Brain microvascular endothelial cell (primary cell): ENCODE measurements at regions not wholly inside any gene's neighbourhood (a gene's known extent, or its start where the extent isn't known, plus 50 kb on each side); places are given as distances from the start of the nearest gene placed in this dataset.
"Not testable (repeated sequence)": the region's sequence is repeated elsewhere in the genome, so short reads cannot be mapped to it uniquely, and the experiment has no call there.

Experiments used
- DNase-seq: peaks from one replicate; pipeline ENCODE4 v3.0.0-alpha.2; 2020
- H3K27ac ChIP-seq: fragments of 250-450 bp; sonication (Bioruptor Pico); 2 replicates; pipeline ENCODE4 v1.5.1; 2020; ENCODE audit warnings: mild to moderate bottlenecking, moderate library complexity
- H3K27me3 ChIP-seq: fragments of 250-450 bp; sonication (Bioruptor Pico); replicated peaks from 2 replicates; pipeline ENCODE4 v1.5.1; 2020; ENCODE audit warnings: mild to moderate bottlenecking
- H3K36me3 ChIP-seq: fragments of 250-450 bp; sonication (Bioruptor Pico); replicated peaks from 2 replicates; pipeline ENCODE4 v1.5.1; 2020; ENCODE audit warnings: mild to moderate bottlenecking
- H3K4me3 ChIP-seq: 2 replicates; pipeline ENCODE4 v1.5.1; 2011; ENCODE audit warnings: low read depth, mild to moderate bottlenecking, control low read depth, low read length, moderate library complexity
- CTCF ChIP-seq: IDR thresholded peaks from 2 replicates; pipeline ENCODE4 v1.5.1; 2011; ENCODE audit warnings: low read depth, mild to moderate bottlenecking, moderate library complexity, low read length, control low read depth, inconsistent platforms; ENCODE audit errors: missing control alignments
- in situ Hi-C: cut with HindIII; loops from 2 replicates; pipeline ENCODE4 v1.10.0; 2017; ENCODE audit warnings: low sequenced_read_pairs, low pct_ligation_motif_present

GRCh38 chr13:80070024-80070703 is 270.8 kb downstream of the SPRY2 start:
- H3K4me3 ChIP-seq = no peak overlapping the region
- no peak overlapping the region for H3K27ac ChIP-seq
- no peaks in the 10 kb centered on the region for H3K36me3 ChIP-seq
- DNase-seq = no peak
- no peaks in the 10 kb centered on the region for H3K27me3 ChIP-seq
- in situ Hi-C loops = no loop called here
- no peak for TF ChIP-seq CTCF

DNA sequence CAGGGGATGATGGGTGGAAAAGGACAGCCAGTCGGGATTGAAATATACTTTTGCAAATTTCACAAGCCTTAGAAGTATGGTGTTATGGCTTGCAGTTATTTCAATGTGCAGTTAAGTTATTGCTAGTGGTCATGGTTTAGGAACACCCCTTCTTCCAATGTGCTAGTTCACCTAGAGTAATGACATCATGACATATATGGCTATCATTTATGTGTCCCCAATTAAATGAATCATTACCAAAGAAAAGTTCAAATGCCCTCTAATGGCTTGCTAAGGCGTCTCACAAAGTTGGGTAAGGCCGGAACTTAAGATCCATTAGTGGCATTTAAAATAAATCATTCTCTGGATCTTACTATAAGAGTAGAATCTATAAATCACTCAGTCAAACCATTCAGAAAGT is 271.6 kb downstream of the SPRY2 start:
- TF ChIP-seq CTCF = no peak
- Histone ChIP-seq H3K27me3 (no peaks in the 10 kb centered on the region), H3K27ac (no peak overlapping the region), H3K4me3 (no peak overlapping the region), H3K36me3 (no peaks in the 10 kb centered on the region)
- in situ Hi-C loops = no loop called here
- DNase-seq = no peak

GRCh38 chr13:80065996-80066395 is 274.9 kb downstream of the SPRY2 start:
- no peaks in the 10 kb centered on the region for H3K36me3 ChIP-seq
- no peak for DNase-seq
- in situ Hi-C loops = no loop called here
- no peak overlapping the region for H3K27ac ChIP-seq
- H3K4me3 ChIP-seq = no peak overlapping the region
- no peaks in the 10 kb centered on the region for H3K27me3 ChIP-seq
- TF ChIP-seq CTCF = no peak

DNA sequence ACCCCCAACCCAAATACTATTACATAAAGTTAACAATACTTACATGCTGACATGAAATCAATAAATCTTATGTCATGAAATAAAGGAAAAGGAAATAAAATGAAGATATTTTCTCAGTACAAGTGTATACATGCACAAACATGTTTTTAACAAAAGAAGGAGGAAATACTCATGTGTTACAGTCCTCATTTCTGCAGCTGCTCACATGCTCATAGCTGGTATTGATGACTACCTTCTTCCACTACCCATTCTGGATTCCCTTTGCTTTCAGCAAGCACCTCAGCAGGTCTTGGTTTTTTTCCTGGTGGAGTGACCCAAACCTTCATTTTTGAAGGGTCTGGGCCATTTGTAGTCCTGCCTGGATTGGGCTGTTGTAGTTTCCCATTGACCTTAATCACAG is 278.5 kb downstream of the SPRY2 start:
- H3K4me3 ChIP-seq, DNase-seq, in situ Hi-C loops, H3K27ac ChIP-seq, H3K27me3 ChIP-seq, H3K36me3 ChIP-seq: not testable (repeated sequence)

GRCh38 chr13:80059789-80060188 is 281.1 kb downstream of the SPRY2 start:
- in situ Hi-C loops = no loop called here
- no peak for TF ChIP-seq CTCF
- H3K27me3 ChIP-seq = no peaks in the 10 kb centered on the region

DNA sequence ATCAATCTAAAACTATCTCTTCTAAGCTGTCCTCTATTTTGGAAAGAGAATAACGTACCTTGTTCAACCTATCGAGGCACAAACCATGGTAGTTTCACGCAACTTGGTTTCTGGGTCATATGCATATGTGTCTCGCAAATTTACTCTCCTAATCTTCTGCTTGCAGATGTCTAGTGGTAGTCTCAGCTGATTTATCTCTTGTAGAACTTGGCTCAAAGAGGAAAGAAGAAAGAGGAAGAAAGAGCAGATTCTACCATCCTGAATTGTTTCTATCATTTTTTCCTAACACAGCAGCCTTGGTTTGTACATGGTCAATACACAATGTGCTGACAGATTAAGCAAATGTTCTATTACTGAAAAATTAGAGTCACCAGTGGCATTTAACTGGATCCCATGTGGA is 282.3 kb downstream of the SPRY2 start:
- DNase-seq = no peak
- in situ Hi-C loops = no loop called here
- Histone ChIP-seq H3K36me3 (no peaks in the 10 kb centered on the region), H3K27me3 (no peaks in the 10 kb centered on the region), H3K4me3 (no peak overlapping the region), H3K27ac (no peak overlapping the region)
- no peak for TF ChIP-seq CTCF

More at GRCh38 chr13:80059789-80060188, 281.1 kb downstream of the SPRY2 start:
- Histone ChIP-seq H3K4me3 (no peak overlapping the region), H3K36me3 (no peaks in the 10 kb centered on the region), H3K27ac (no peak overlapping the region)
- DNase-seq = no peak
